Upper lobe of left lung (tissue), 6 donors: ENCODE measurements at regions not wholly inside any gene's neighbourhood (a gene's known extent, or its start where the extent isn't known, plus 50 kb on each side); places are given as distances from the start of the nearest gene placed in this dataset.

ENCODE experiments used
- ATAC-seq, 2 donors: fragments of 200-7000 bp; cut with Tn5 transposase; one replicate each; pipeline ENCODE4 v1.9.1; 2022; ENCODE audit warnings: mild to moderate bottlenecking in 2 of 2, moderate library complexity in 2 of 2; ENCODE audit not compliant: low FRiP score in 2 of 2
- DNase-seq, 2 donors: peaks; one replicate each; pipeline ENCODE4 v3.0.0-alpha.2; 2019 to 2020
- H3K27ac ChIP-seq, 4 donors: fragments of 200-600 bp; sonication (generic); one replicate each; pipeline ENCODE4 v1.5.1; 2016 to 2019
- H3K27me3 ChIP-seq, 4 donors: fragments of 200-600 bp; sonication (generic); one replicate each; pipeline ENCODE4 v1.5.1; 2017 to 2019
- H3K36me3 ChIP-seq, 4 donors: fragments of 200-600 bp; sonication (generic); one replicate each; pipeline ENCODE4 v1.5.1; 2016 to 2019
- H3K4me1 ChIP-seq, 4 donors: fragments of 200-600 bp; sonication (generic); one replicate each; pipeline ENCODE4 v1.5.1; 2018 to 2019
- H3K4me3 ChIP-seq, 4 donors: fragments of 200-600 bp; sonication (generic); one replicate each; pipeline ENCODE4 v1.5.1; 2017 to 2019; ENCODE audit warnings: mild to moderate bottlenecking in 2 of 4, moderate library complexity in 1 of 4
- H3K9me3 ChIP-seq, 4 donors: fragments of 200-600 bp; sonication (generic); one replicate each; pipeline ENCODE4 v1.5.1; 2018 to 2019
- CTCF ChIP-seq, 6 experiments: fragments of 450-650 bp in 4 of 6; fragments of 200-600 bp in 2 of 6; sonication (generic) in 2 of 6; IDR thresholded peaks; one replicate each; pipeline ENCODE4 v1.5.1; 2016 to 2019; ENCODE audit warnings: antibody characterized with exemption in 6 of 6
- EP300 ChIP-seq, 4 donors: sonication (generic); formaldehyde crosslinking; IDR thresholded peaks; one replicate each; pipeline ENCODE4 v1.5.1; 2017; ENCODE audit warnings: antibody characterized with exemption in 4 of 4, control low read depth in 2 of 4
- POLR2A ChIP-seq, 4 donors: fragments of 450-650 bp; IDR thresholded peaks; one replicate each; pipeline ENCODE4 v1.5.1; 2016 to 2017; ENCODE audit warnings: antibody characterized with exemption in 4 of 4, mild to moderate bottlenecking in 2 of 4
- POLR2AphosphoS5 ChIP-seq, 2 donors: sonication (generic); formaldehyde crosslinking; IDR thresholded peaks; one replicate each; pipeline ENCODE4 v1.5.1; 2017; ENCODE audit warnings: antibody characterized with exemption in 2 of 2
- WGBS, 2 donors: methylation state at CpG; one replicate each; pipeline ENCODE4 v1.1.5; 2017 to 2018; 5-methylcytosine and 5-hydroxymethylcytosine counted together
- donor health status: DM: no; HTN: no; CAD: no; lungs with moderate emphysema.
- donor health status: DM: no; HTN: yes; CAD: no; lungs with severe emphysema.

GRCh38 chr2:238698072-238698352 lies 149.9 kb upstream of the TWIST2 start:
- H3K4me1 ChIP-seq: peaks cover 0 to 17% (median 10%) of the 10 kb centered on the region in 4 donors
- DNase-seq: no peak
- no peaks in the 10 kb centered on the region for H3K27me3 ChIP-seq
- no peak for ATAC-seq
- no peaks in the 10 kb centered on the region for H3K9me3 ChIP-seq
- H3K27ac ChIP-seq: no peak overlapping the region
- no peak overlapping the region for H3K4me3 ChIP-seq
- H3K36me3 ChIP-seq: no peaks in the 10 kb centered on the region
- no peak for TF ChIP-seq EP300 (IDR thresholded peaks at IDR 0.05)
- TF ChIP-seq POLR2AphosphoS5 (IDR thresholded peaks at IDR 0.05): no peak
- TF ChIP-seq POLR2A (IDR thresholded peaks at IDR 0.05): no peak
- no peak for TF ChIP-seq CTCF (IDR thresholded peaks at IDR 0.05)
- WGBS, 2 donors: 64 to 75% methylated on average over 7 of the region's 7 CpGs

- ATAC-seq (no peak), DNase-seq (peak in 1 of 2 donors; percentile 56)
- Histone ChIP-seq H3K4me3 (no peak overlapping the region), H3K36me3 (no peaks in the 10 kb centered on the region), H3K27ac (peak overlapping the region in 3 of 4 donors; percentile 74 to 86 (median 82)), H3K4me1 (peaks cover 0 to 17% (median 10%) of the 10 kb centered on the region in 4 donors), H3K27me3 (no peaks in the 10 kb centered on the region), H3K9me3 (no peaks in the 10 kb centered on the region)
- 80 to 89% methylated on average over 13 to 19 of the region's 20 CpGs for WGBS, 2 donors
- no peak for TF ChIP-seq POLR2A (IDR thresholded peaks at IDR 0.05)
- no peak for TF ChIP-seq POLR2AphosphoS5 (IDR thresholded peaks at IDR 0.05)
- no peak for TF ChIP-seq CTCF (IDR thresholded peaks at IDR 0.05)
- TF ChIP-seq EP300 (IDR thresholded peaks at IDR 0.05): no peak
These were observed 149.2 kb upstream of the TWIST2 start for GRCh38 chr2:238698451-238699306.

- 74 to 79% methylated on average over 11 to 13 of the region's 13 CpGs for WGBS, 2 donors
- DNase-seq (no peak), ATAC-seq (peak in 1 of 2 donors; percentile 85)
- Histone ChIP-seq H3K9me3 (no peaks in the 10 kb centered on the region), H3K4me1 (peaks cover 0 to 17% (median 10%) of the 10 kb centered on the region in 4 donors), H3K27me3 (no peaks in the 10 kb centered on the region), H3K36me3 (no peaks in the 10 kb centered on the region), H3K4me3 (no peak overlapping the region), H3K27ac (peak overlapping the region; percentile 18 to 86 (median 78))
- TF ChIP-seq POLR2A (IDR thresholded peaks at IDR 0.05): no peak
- no peak for TF ChIP-seq POLR2AphosphoS5 (IDR thresholded peaks at IDR 0.05)
- TF ChIP-seq CTCF (IDR thresholded peaks at IDR 0.05): no peak
- no peak for TF ChIP-seq EP300 (IDR thresholded peaks at IDR 0.05)
These were observed 148.4 kb upstream of the TWIST2 start for GRCh38 chr2:238699307-238700116.

- peak; percentile 88 to 89 for ATAC-seq
- Histone ChIP-seq H3K36me3 (no peaks in the 10 kb centered on the region), H3K27me3 (no peaks in the 10 kb centered on the region), H3K9me3 (no peaks in the 10 kb centered on the region), H3K4me1 (peaks cover 0 to 17% (median 10%) of the 10 kb centered on the region in 4 donors), H3K4me3 (no peak overlapping the region), H3K27ac (peak overlapping the region; percentile 51 to 89 (median 71))
- peak in 1 of 2 donors; percentile 81 for DNase-seq
- TF ChIP-seq CTCF (IDR thresholded peaks at IDR 0.05) (no peak), POLR2AphosphoS5 (IDR thresholded peaks at IDR 0.05) (peak; percentile 64 to 72), EP300 (IDR thresholded peaks at IDR 0.05) (peak; percentile 49 to 95 (median 86)), POLR2A (IDR thresholded peaks at IDR 0.05) (peak in 1 of 4 donors; percentile 60)
- 58 to 64% methylated on average over 3 to 11 of the region's 11 CpGs for WGBS, 2 donors
These were observed 147.8 kb upstream of the TWIST2 start for GRCh38 chr2:238700117-238700457.
